Kidney epithelial cell (primary cell): ENCODE measurements at regions not wholly inside any gene's neighbourhood (a gene's known extent, or its start where the extent isn't known, plus 50 kb on each side); places are given as distances from the start of the nearest gene placed in this dataset.

Experiments
- DNase-seq: peaks from one replicate; pipeline ENCODE4 v3.0.0-alpha.2; 2010; ENCODE audit warnings: low read depth
- H3K27me3 ChIP-seq: 2 replicates; pipeline ENCODE4 v1.6.0; 2011; ENCODE audit warnings: low read length; ENCODE audit not compliant: control insufficient read depth, insufficient read depth
- H3K36me3 ChIP-seq: 2 replicates; pipeline ENCODE4 v1.5.1; 2011; ENCODE audit warnings: low read length; ENCODE audit not compliant: control insufficient read depth, insufficient read depth
- H3K4me3 ChIP-seq: 2 replicates; pipeline ENCODE4 v1.5.1; 2011; ENCODE audit warnings: low read depth, mild to moderate bottlenecking, control low read depth, low read length
- CTCF ChIP-seq: IDR thresholded peaks from 2 replicates; pipeline ENCODE4 v1.5.1; 2011; ENCODE audit warnings: mild to moderate bottlenecking, moderate library complexity, low read length, control low read depth, inconsistent platforms; ENCODE audit not compliant: insufficient read depth, poor library complexity, severe bottlenecking

- no peak for TF ChIP-seq CTCF
- Histone ChIP-seq H3K36me3 (no peaks in the 10 kb centered on the region), H3K4me3 (no peak overlapping the region), H3K27me3 (no peaks in the 10 kb centered on the region)
- DNase-seq = peak; percentile 58
Measured at GRCh38 chr9:106403081-106403480, 459.9 kb upstream of the ZNF462 start.

GRCh38 chr9:106404137-106404536 is 458.8 kb upstream of the ZNF462 start:
- no peak for TF ChIP-seq CTCF
- DNase-seq = no peak
- Histone ChIP-seq H3K36me3 (no peaks in the 10 kb centered on the region), H3K27me3 (no peaks in the 10 kb centered on the region), H3K4me3 (no peak overlapping the region)

GRCh38 chr9:106405871-106406435 is 457.0 kb upstream of the ZNF462 start:
- H3K4me3 ChIP-seq = no peak overlapping the region
- DNase-seq = no peak
- no peak for TF ChIP-seq CTCF
- H3K27me3 ChIP-seq = no peaks in the 10 kb centered on the region
- no peaks in the 10 kb centered on the region for H3K36me3 ChIP-seq

- TF ChIP-seq CTCF = no peak
- no peaks in the 10 kb centered on the region for H3K27me3 ChIP-seq
- H3K4me3 ChIP-seq = no peak overlapping the region
- no peaks in the 10 kb centered on the region for H3K36me3 ChIP-seq
- DNase-seq = no peak
Measured at GRCh38 chr9:106414042-106414441, 448.9 kb upstream of the ZNF462 start.

- no peak for TF ChIP-seq CTCF
- H3K36me3 ChIP-seq = no peaks in the 10 kb centered on the region
- H3K27me3 ChIP-seq = no peaks in the 10 kb centered on the region
- no peak for DNase-seq
- no peak overlapping the region for H3K4me3 ChIP-seq
Measured at GRCh38 chr9:106417685-106418084, 445.3 kb upstream of the ZNF462 start.

- H3K27me3 ChIP-seq = no peaks in the 10 kb centered on the region
- H3K4me3 ChIP-seq = no peak overlapping the region
- no peak for DNase-seq
- no peaks in the 10 kb centered on the region for H3K36me3 ChIP-seq
- TF ChIP-seq CTCF = no peak
Measured at GRCh38 chr9:106419829-106420228, 443.1 kb upstream of the ZNF462 start.
